ENCODE measurements at regions not wholly inside any gene's neighbourhood (a gene's known extent, or its start where the extent isn't known, plus 50 kb on each side); places are given as distances from the start of the nearest gene placed in this dataset.

DNA sequence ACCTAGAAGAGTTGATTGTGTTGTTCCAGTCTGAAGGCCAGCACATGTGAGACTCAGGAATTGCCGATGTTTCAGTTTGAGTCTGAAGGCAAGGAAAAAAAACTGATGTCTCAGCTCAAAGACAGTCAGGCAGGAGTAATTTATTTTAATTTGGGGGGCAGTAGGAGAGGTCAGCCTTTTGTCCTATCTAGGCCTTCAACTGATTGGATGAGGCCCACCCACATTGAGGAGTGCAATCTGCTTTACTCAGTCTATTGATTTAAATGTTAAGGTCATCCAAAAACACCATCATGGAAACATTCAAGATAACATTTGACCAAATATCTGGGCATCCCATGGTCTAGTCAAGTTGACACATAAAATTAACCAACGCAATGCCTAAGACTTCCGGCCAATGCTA is 288.9 kb downstream of the CDK5RAP2 start:
- no peak for DNase-seq

DNA sequence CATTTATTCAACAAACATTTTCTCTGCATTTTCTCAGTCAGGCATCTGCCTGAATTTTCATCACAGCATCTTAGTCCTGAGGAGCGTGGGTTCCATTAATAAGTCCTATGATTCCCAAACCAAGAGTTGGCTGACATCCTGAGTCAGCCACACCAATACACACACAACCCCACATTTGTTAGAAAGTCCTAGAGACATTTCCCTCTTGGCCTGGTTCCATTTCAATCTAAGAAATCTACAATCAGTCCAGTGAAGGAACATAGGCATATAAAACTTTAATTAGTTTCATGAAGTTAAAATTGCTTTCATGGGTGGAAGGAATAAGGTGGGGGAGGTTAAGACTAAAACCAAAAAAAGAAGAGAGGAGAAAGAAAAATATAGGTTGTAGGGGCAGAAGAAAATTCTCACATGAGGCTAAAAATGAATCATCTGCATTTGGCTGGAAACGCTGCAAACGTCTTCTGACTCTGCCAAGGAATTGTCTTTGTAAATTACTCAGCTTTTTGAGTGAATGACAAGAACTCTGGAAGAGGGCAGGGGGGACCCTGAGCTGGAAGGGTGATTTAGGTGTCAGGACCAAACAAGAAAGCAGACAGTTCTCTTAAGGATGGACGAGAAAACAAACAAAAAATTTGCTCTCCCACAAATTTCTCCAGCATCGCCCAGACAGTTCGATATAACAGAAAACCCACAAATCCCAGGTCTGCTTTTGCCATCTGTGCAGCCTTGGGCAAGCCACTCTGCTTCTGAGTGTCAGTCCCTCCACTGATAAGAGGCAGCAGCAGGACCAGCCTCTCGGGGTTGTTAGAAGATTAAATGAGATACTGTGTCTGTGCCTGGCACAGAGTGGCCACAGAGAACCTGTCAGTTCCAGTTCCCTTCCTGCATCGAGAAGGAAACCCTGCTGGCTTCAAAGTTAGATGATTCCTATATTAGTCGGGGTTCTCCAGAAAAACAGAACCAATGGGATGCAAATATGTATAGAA is 289.7 kb downstream of the CDK5RAP2 start:
- no peak for DNase-seq

DNA sequence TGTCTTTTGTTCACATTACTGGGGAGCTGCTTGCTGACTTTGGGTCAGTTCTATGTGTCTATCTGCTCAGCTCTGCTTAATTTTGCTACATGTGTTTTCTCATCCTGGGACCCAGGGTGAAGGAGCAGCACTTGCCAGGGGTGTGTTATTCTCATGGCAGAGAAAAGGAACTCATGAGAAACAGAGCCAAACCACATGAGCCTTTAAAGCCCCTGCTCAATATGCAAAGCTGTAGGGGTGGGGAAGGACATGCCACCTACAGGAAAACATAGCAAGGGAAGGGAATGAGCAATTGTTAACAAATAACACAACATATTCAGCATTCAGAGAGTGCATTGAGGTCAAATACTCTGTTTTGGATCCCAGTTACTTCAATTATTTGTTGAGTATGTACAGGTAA is 290.9 kb downstream of the CDK5RAP2 start:
- no peak for DNase-seq

DNA sequence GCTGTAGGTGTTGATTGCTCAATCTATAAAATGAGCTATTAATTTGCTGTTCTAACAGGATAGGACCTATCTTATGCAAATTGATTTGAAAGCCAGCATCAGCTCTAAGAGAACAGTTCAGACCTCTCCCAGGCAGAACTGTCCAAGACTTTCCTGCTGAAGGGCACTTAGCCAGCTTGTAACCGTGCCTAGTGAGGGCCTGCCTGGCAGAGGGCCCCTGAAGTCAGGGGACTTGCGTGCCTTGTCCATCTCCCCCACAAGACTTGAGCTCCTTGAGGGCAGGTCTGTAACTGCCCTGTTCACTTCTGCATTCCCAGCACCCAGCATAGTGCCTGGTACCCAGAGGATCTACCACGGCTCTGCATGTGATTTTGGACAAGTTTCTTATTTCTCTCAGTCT is 293.4 kb downstream of the CDK5RAP2 start:
- DNase-seq: no peak

DNA sequence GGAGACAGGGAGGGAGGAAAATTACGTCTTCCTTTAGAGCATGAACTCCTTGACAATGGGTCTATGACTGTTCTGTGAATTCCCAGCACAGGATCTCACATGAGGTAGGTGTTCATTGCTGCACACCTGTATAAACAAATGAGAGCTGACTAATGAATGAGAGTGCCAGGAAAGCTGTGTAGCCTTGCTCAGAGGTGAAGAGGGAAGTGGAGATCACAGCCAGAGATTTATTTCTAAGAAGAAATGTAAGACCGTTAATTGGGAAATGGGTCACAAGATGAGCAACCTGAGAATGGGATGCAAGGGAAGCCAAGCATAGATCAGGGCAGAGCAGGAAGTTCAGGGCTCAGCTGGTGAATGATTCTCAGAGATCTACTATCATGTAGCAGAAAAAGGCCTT is 295.1 kb downstream of the CDK5RAP2 start:
- no peak for DNase-seq

DNA sequence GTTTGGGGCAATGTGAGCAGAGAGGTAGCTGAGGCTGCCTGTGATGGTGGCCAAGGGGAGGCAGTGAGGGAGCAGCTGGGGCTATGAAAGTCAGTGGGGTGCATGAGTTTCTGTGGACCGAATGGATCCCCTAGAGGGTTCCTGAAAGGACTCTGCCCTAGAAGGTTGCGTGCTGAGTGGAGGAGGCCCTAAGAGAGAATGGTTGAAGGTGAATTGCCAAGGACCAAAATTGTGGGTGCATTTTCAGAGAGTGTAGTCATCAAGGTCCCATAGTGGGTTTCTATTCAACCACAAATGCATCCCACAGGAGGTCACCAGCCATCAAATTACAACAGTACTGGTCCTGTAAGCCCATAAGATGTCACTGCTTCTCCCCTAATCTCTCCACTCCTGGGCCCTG is 298.3 kb downstream of the CDK5RAP2 start:
- no peak for DNase-seq

DNA sequence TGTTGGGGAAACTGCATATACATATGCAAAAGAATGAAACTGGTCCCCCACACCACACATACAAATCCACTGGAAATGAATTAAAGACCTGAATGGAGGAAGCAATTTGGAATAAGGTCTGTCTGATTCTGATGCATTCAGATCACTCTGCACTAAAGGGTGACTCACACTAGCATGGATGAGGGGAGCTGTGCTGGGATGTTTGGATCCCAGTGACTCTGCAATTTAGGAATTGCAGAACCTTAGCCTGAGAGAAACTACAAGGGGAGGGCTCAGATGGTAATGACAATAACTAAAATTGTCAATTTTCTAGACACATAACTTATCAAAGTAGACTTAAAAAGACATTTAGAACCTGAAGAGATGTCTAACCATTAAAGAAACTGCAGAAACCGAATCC is 312.0 kb downstream of the CDK5RAP2 start:
- DNase-seq: no peak

DNA sequence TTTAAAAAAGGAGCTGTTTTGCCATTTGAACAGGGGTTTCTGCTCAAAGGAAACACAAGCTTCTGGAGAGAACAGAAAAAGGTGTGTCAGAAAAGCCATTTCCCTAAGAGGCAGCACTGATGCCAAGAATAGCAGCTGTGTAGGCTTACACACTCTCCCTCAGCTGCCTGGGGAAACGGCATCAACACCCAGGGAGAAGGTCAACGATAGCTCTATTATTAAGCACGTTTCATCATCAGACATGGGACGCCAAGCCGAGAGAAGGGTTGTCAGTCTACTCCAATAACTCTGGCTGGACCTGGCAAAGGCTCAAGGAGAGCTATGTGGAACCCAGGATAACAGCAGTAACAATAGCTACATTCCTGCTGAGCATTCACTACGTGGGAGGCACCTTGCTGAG is 314.2 kb downstream of the CDK5RAP2 start:
- no peak for DNase-seq

DNA sequence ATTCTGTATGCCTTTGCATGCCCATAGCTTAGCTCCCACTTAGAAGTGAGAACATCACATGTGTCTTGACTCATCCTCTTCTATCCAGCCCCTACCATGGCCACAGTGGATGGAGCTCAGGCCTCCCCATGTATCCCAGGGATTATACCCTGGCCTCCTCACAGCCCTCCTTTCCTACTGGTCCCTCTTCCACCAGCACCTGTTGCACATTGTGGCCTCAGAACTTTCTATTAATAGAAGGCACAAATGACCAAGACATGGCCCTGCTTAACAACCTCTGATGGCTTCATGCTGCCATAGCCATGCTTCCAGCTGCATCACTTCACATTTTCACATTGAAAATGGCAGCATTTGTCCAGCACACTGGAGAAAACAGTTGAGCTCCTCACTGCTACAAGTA is 315.4 kb downstream of the CDK5RAP2 start:
- no peak for DNase-seq

DNA sequence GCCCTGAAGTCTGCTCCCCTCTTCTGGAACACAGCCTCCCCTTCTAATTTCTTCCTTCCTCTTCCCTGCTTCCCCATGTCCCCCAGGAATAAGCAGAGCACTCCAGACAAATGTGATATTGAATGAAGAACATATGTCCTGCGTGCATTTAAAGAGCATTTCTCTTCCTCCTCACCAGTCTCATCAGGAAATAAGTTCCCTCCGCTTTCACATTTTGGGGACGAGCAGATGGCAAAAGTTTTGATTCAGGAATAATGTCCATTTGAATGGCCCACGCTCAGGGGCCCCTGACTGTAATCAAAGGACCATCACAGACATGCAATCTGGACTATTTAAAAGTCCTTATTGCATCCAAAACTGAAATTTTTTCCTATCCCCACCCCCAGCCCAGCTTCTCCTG is 316.1 kb downstream of the CDK5RAP2 start:
- no peak for DNase-seq

DNA sequence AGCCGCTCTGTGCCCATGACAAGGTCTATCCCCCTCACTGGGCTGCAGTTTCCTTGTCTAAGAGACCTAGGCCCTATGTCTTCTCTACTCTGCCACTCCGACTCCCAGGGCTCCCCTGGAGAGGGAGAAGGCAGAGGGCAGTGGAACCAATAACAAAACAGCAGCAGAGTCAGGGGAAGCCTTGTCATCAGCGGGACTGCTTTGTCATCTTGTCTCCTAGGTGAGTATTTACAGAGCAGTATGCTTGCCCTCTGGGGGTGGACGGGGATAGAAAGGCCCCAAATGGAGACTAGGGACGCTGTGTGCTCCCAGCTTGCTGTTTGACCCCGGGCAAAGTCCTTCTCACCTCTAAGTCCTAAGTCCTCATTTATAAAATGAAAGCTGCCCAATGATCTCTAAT is 318.5 kb downstream of the CDK5RAP2 start:
- no peak for DNase-seq

DNA sequence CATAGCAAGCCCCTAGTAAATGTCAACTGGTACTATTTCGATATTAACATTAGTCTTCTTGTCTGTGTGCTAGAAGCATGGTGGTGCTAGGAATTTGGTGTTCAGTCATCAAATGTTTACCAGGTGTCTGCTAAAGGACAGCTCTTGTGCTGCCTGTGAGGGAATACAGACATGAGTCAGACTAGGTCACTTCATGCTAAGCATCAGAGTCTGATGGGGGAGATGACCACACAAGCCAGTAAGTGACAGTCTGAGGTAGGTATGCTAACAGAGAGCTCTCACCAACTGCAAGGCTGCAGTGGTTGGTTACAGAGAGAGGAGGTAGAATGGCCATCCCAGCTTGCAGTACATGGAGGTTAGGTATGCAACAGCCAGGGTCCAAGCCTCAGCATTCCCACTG is 320.9 kb downstream of the CDK5RAP2 start:
- no peak for DNase-seq

DNA sequence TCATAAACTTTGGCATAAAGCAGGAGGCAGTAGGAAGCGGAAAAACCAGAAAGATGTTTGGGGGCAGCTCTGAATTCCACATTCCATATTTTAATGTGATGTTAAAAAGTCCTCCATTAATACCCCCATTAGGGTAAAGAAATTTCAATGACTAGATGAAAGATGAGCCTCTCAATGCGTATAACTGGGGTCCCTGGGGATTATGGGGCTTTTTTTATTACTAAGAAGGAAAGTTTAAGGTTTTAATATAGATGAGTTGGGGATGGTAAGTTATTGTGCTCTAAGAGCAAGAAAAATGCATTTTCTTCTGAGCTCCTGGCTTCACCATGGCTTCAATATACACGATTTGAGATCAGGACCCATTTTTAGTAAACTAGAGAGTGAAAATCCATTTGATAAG is 321.9 kb downstream of the CDK5RAP2 start:
- no peak for DNase-seq

DNA sequence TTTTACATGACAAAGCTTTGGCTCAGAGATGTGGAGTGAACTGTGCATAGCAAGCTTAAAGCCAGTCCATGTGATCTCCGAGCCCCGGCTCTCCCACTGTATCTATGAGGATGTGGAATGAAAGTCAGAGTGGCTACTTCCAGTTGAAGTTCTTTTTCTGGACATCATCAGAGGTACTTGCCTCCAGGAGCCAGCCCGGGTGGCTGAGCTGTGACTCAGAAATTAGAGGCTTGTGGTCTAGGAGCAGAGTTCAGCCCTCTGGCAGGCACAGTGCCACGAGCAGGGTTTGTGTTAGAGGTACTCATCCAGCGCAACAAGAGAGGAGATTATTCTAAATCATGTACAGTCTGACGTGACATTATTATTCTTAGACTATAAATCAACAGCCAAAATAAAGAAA is 322.5 kb downstream of the CDK5RAP2 start:
- DNase-seq: no peak

DNA sequence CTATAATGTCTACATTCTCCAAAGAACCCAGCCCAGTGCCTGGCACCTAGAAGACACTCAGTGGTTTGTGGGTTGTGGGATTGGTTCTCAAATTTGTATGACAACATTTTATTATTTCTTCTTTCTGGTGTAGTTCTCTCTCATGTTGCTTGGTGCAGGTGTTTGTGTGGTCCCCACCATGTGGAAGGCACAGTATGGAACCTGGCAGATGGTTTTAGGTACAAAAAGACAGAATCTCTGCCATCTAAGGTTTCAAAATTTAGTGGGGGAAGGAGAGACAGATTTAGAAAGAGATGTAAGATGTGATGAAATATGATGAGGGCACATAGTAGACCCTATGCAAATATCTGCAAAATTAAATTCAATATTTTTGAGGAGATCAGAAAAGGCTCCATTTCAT is 323.8 kb downstream of the CDK5RAP2 start:
- DNase-seq: no peak

DNA sequence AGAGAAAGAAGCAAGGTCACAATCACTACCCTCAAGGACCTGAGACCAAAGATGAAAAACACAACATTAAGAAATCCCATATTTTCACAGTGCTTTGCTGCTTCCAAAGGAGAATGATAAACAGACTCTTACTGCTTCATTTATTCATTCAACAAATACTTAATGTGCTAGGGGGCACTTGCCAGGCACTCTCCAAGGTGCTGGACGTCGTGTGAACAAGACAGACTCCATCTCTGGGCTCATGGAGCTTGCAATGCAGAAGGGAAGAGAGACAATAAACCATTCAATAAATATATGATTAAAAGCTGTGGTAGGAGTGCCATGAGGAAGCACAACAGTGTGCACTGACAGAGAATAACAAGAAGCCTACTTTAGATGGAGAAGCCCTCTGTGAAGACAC is 327.7 kb downstream of the CDK5RAP2 start:
- no peak for DNase-seq

DNA sequence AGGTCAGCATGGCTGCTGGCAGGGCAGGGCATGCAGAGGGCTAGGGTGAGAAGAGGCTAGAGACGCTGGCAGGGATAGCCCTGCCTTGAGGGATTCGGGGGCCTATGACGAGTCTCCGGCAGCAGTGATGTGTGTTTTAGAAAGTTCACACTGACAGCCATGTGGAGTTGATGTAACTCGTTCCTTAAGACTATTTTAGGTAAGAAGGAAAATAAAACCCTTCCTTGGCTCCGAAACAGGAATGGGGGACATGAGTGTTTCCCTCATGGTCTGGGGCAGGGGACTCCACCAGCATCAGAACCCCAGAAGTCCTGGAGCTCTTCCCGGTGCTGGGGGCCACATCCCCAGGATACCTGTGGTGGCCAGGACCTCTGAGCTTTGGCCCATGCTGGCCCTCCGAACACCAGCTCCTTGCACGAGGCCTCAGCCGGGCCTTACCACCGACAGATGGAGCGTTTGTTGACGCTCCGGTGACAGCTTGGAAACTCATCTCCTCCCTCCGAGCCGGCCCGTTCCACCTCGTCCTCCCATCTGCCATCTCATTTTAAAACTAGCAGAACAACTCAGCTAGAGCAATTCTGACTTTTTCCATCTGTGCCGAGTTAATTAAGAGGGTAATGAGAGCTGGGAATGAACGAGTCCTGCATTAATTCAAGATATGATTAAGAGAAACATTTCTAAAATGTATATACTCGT is 337.7 kb downstream of the CDK5RAP2 start:
- DNase-seq: no peak

DNA sequence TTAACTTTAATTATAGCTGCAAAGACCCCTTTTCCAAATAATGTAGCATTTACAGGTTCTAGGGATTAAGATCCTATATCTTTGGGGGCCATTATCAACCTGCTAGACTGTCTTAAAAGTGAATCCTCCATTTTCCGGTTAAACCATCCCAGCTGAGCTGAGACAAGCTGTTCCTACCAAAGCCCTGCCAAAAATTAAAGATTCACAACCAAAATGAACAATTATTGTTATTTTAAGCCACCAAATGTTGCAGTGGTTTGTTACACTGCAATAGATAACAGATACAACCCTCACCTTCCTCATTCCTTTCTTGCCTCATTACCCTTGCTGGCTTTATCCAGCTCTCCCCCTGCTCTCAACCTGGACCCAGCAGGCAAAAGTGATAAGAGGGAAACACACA is 343.4 kb downstream of the CDK5RAP2 start:
- DNase-seq: no peak

DNA sequence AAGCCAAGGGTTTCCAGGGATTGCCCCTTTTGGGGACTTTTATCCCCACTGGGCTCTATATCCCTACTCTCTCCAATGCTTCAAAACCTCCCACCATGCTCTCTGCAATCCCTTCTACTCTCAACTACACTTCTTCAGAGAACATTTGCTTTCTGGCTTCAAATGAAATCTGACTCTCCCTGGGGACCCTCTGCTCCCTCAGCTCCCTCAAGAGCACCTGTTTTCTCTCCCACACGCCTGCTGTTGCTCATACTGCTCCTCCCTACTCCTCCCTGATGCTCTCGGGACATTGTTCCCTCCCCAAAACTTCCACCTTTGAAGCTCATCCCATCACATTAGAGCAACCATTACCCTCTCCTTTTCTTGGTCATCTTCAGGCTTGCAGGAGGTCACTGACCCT is 344.9 kb downstream of the CDK5RAP2 start:
- DNase-seq: no peak

DNA sequence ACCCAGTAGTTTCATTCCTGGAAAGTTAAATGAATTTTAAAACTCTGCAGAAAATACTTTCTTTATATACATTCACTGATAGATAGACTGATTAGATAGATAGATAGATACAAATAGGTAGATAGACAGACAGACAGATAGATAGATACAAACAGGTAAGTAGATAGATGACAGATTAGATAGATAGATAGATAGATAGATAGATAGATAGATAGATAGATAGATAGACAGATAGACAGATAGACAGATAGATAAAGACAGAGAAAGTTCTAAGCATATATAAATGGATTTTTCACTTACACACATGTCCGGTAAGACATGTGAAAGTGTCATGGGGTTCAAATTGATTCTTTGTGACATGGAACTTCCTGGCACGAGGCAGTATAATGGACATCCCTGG is 349.7 kb downstream of the CDK5RAP2 start:
- DNase-seq: no peak

DNA sequence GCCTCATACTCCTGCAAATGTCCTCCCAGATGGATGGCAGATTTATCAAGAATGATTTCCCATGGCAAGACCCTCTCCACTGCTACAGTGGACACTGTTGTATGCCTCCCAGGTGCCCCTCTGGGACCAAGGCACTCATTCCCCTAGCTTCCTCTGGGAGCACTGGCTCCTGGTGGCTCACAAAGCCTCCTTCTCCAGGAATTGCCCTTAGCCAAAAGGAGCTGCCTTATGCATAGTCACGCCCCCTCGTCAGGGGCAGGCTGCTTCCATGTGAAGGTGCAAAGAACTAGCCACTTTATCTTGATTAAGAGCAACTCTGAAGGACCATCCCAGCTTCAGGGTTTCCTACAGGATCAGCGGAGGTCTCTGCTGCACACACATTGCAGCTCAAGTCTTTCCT is 358.1 kb downstream of the CDK5RAP2 start:
- no peak for DNase-seq

DNA sequence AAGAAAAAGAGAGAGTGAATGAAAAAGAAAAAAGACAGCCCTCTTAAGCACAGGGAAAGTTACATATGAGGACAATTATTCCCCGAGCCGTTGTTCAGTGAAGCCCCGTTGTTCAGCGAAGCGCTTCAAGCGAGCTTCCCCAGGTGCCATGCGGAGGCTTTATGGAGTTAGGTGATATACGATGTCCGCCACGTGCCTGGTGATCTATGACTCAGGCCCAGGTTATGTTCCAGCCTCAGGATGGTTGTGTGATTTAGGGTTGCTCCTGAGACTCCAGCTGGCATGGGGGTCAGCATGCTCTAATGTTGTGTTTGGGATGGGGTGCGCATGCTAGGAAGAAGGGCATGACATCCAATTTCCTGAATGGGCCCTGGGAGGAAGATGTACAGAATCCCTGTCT is 365.6 kb downstream of the CDK5RAP2 start:
- DNase-seq: no peak

DNA sequence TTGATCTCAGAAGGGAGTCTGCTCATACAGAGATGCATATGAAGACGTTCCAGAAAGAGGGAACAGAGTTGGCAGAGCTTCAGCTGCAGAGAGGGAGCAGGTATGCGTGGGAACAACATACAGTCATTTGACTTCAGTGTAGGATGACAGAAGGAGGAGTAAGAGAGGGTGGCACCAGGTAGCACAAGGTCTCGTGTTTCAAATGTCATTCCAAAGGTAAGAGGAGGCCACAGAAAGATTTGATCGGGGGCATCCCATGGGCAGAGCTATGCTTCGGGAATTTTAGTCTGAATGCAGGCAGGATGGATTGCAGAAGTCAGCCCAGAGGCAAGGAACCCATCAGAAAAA is 367.1 kb downstream of the CDK5RAP2 start:
- DNase-seq: no peak

DNA sequence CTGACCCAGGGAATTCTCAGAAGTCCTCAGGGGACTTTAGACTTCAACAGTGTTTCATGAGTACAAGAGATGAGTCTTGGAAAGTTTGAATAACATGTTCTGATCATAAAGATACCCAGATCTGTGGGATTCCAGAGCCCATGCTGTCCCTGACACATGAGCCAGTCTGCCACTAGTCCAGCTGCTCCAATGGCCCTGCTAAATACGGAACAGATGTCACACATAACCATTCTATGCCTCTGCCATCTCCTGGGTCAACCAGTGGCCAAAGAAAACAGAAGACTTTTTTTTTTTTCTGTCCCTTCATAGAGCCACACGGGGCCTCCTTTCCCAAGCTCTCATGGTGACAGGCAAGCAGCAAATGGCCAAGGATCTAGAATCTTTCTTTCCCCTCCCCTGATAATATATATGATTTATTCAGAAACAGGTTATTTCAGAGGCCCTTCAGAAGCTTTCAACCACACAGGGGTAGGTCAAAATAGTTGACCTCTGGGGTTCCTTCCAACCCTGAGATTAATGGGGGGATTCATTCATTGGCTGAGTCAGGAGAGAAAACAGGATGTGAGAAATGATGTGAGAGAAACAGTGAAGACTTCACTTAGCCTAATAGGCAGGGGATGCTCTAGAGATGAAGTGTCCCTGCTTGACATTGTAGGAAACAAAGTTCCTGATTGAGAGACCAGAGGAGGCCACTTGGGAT is 367.7 kb downstream of the CDK5RAP2 start:
- DNase-seq: no peak
